Keratinocyte (primary cell): ENCODE measurements at regions not wholly inside any gene's neighbourhood (a gene's known extent, or its start where the extent isn't known, plus 50 kb on each side); places are given as distances from the start of the nearest gene placed in this dataset.
"Not testable (repeated sequence)": the region's sequence is repeated elsewhere in the genome, so short reads cannot be mapped to it uniquely, and the experiment has no call there.

Experiments
- DNase-seq: peaks from one replicate; pipeline ENCODE4 v3.0.0-alpha.2; 2011; ENCODE audit warnings: low read depth, missing footprints, low spot score
- FAIRE-seq: peaks from 2 replicates; lab custom pipeline; 2011; peaks lifted over from hg19 to GRCh38; lab: Jason Lieb, UNC
- H2AFZ ChIP-seq: 2 replicates; pipeline ENCODE4 v1.6.0; 2012; ENCODE audit warnings: low read length, control low read depth, inconsistent platforms; ENCODE audit not compliant: control insufficient read depth
- H3K27ac ChIP-seq: 2 replicates; pipeline ENCODE4 v1.5.1; 2011; ENCODE audit warnings: low read length; ENCODE audit not compliant: control insufficient read depth, insufficient read depth
- H3K27me3 ChIP-seq: 3 replicates; pipeline ENCODE4 v1.6.0; 2011; ENCODE audit warnings: low read length; ENCODE audit not compliant: control insufficient read depth, insufficient read depth; ENCODE audit errors: extremely low read depth
- H3K36me3 ChIP-seq, 2 experiments: 2 replicates in 1 of 2; 3 replicates in 1 of 2; pipeline ENCODE4 v1.5.1; 2011; ENCODE audit warnings: low read length in 2 of 2, mild to moderate bottlenecking in 1 of 2; ENCODE audit not compliant: control insufficient read depth in 2 of 2, insufficient read depth in 2 of 2; ENCODE audit errors: extremely low read depth in 1 of 2
- H3K4me1 ChIP-seq: 3 replicates; pipeline ENCODE4 v1.5.1; 2011; ENCODE audit warnings: low read length; ENCODE audit not compliant: control insufficient read depth, insufficient read depth; ENCODE audit errors: extremely low read depth
- H3K4me2 ChIP-seq: 3 replicates; pipeline ENCODE4 v1.6.0; 2011; ENCODE audit warnings: low read depth, low read length; ENCODE audit not compliant: control insufficient read depth, insufficient read depth; ENCODE audit errors: extremely low read depth
- H3K4me3 ChIP-seq, 3 experiments: fragments of 200-600 bp in 1 of 3; sonication (generic) in 1 of 3; 2 replicates in 2 of 3; 3 replicates in 1 of 3; pipeline ENCODE4 v1.5.1; 2011 to 2016; ENCODE audit warnings: low read length in 3 of 3, mild to moderate bottlenecking in 3 of 3, control low read depth in 2 of 3, inconsistent platforms in 1 of 3, low read depth in 1 of 3, mixed read lengths in 1 of 3, mixed run types in 1 of 3, moderate library complexity in 1 of 3; ENCODE audit not compliant: control insufficient read depth in 2 of 3, insufficient read depth in 2 of 3; ENCODE audit errors: extremely low read depth in 1 of 3
- H3K79me2 ChIP-seq: 2 replicates; pipeline ENCODE4 v1.6.0; 2012; ENCODE audit warnings: low read length; ENCODE audit not compliant: control insufficient read depth, insufficient read depth
- H3K9ac ChIP-seq: 3 replicates; pipeline ENCODE4 v1.6.0; 2011; ENCODE audit warnings: low read length; ENCODE audit not compliant: control insufficient read depth, insufficient read depth; ENCODE audit errors: extremely low read depth
- H3K9me1 ChIP-seq: 3 replicates; pipeline ENCODE4 v1.6.0; 2011; ENCODE audit warnings: low read length; ENCODE audit not compliant: control insufficient read depth, insufficient read depth; ENCODE audit errors: extremely low read depth
- H3K9me3 ChIP-seq: 2 replicates; pipeline ENCODE4 v1.5.1; 2012; ENCODE audit warnings: low read depth, low read length; ENCODE audit not compliant: control insufficient read depth
- H4K20me1 ChIP-seq: 3 replicates; pipeline ENCODE4 v1.6.0; 2011; ENCODE audit warnings: low read length; ENCODE audit not compliant: control insufficient read depth, insufficient read depth; ENCODE audit errors: extremely low read depth
- EZH2 ChIP-seq: IDR thresholded peaks from one replicate; pipeline ENCODE4 v1.6.1; 2012; ENCODE audit warnings: inconsistent platforms, mild to moderate bottlenecking, low read length, moderate library complexity
- dilution Hi-C: fragments of 300-500 bp; cut with MboI; formaldehyde crosslinking; loops from one replicate; pipeline ENCODE4 v1.7.0; 2020; ENCODE audit warnings: low sequenced_read_pairs; ENCODE audit not compliant: extremely low pct_ligation_motif_present
- TF ChIP-seq, protein P1 (sequence below), 3 experiments: IDR thresholded peaks in 1 of 3; conservative IDR thresholded peaks in 1 of 3; optimal IDR thresholded peaks in 1 of 3; 2 replicates in 2 of 3; 3 replicates in 1 of 3; pipeline versions ENCODE3 to v1.5.1; 2011; ENCODE audit warnings: low read length in 3 of 3, mild to moderate bottlenecking in 3 of 3, moderate library complexity in 2 of 3, control low read depth in 1 of 3, inconsistent platforms in 1 of 3; ENCODE audit not compliant: insufficient read depth in 2 of 3; ENCODE audit errors: extremely low read depth in 1 of 3

GRCh38 chr1:95167503-95167902, 50.3 kb downstream of the TLCD4 start:
- not testable (repeated sequence) for FAIRE-seq

GRCh38 chr1:95168028-95168427, 50.9 kb downstream of the TLCD4 start:
- Histone ChIP-seq H3K9me3 (peaks cover 2% of the 10 kb centered on the region), H3K9ac (no peak overlapping the region), H2AFZ (no peak overlapping the region), H3K4me2 (no peak overlapping the region), H3K36me3 (no peaks in the 10 kb centered on the region), H3K27me3 (no peaks in the 10 kb centered on the region), H3K27ac (no peak overlapping the region), H3K4me3 (no peak overlapping the region), H3K4me1 (peaks cover 9% of the 10 kb centered on the region), H3K79me2 (no peaks in the 10 kb centered on the region), H4K20me1 (no peaks in the 10 kb centered on the region), H3K9me1 (no peaks in the 10 kb centered on the region)
- DNase-seq, result no peak
- FAIRE-seq, result peak; percentile 43
- dilution Hi-C loops, result no loop called here
- TF ChIP-seq, protein P1, sequence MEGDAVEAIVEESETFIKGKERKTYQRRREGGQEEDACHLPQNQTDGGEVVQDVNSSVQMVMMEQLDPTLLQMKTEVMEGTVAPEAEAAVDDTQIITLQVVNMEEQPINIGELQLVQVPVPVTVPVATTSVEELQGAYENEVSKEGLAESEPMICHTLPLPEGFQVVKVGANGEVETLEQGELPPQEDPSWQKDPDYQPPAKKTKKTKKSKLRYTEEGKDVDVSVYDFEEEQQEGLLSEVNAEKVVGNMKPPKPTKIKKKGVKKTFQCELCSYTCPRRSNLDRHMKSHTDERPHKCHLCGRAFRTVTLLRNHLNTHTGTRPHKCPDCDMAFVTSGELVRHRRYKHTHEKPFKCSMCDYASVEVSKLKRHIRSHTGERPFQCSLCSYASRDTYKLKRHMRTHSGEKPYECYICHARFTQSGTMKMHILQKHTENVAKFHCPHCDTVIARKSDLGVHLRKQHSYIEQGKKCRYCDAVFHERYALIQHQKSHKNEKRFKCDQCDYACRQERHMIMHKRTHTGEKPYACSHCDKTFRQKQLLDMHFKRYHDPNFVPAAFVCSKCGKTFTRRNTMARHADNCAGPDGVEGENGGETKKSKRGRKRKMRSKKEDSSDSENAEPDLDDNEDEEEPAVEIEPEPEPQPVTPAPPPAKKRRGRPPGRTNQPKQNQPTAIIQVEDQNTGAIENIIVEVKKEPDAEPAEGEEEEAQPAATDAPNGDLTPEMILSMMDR (optimal IDR thresholded peaks at IDR 0.05 in 1 of 3, IDR thresholded peaks at IDR 0.05 in 1 of 3, conservative IDR thresholded peaks at IDR 0.05 in 1 of 3; ENCODE audit: extremely low read depth in 1 of 3, insufficient read depth in 2 of 3, low read length in 3 of 3), result no peak
- no peak for TF ChIP-seq EZH2

More at GRCh38 chr1:95167503-95167902, 50.3 kb downstream of the TLCD4 start:
- H3K9ac ChIP-seq, H3K4me1 ChIP-seq, H3K27me3 ChIP-seq, H3K4me2 ChIP-seq, H3K4me3 ChIP-seq, dilution Hi-C loops, H2AFZ ChIP-seq, H3K36me3 ChIP-seq, H4K20me1 ChIP-seq, H3K9me3 ChIP-seq, H3K27ac ChIP-seq, H3K79me2 ChIP-seq, H3K9me1 ChIP-seq: not testable (repeated sequence)
- DNase-seq, result peak; percentile 7

DNA sequence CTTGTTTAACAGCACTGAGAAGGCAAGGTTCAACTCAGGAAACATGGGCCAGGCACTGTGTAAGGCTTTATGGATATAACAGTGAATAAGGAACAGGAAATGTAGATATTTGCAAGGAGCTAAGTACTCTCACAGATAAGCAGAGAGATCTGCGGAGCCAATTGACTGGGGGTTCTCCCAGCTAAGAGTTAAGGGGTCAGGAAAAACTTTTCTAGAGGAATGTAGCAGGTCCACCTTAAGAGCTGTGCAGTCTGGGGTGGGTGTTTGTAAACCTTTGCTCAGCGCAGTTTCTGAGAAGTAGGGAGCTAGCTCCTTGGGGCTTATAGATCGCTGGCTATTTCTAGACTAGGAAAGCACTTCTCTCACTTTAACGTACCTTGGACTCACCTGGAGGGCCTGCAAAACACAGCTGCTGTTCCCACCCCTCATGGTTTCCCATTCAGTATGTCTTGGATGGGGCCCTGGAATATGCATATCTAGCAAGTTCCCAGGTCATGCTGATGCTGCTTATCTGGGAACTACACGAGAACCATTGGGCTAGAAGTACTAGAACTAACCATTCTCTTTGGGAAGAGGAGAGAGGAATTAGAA, 51.7 kb downstream of the TLCD4 start:
- Histone ChIP-seq H3K4me3 (no peak overlapping the region), H4K20me1 (no peaks in the 10 kb centered on the region), H3K27ac (peak overlapping the region; percentile 62), H3K9me3 (peaks cover 2% of the 10 kb centered on the region), H3K9me1 (no peaks in the 10 kb centered on the region), H3K9ac (no peak overlapping the region), H3K27me3 (no peaks in the 10 kb centered on the region), H3K4me2 (peak overlapping the region; percentile 38), H2AFZ (no peak overlapping the region), H3K4me1 (peaks cover 9% of the 10 kb centered on the region), H3K36me3 (no peaks in the 10 kb centered on the region), H3K79me2 (no peaks in the 10 kb centered on the region)
- FAIRE-seq (peak; percentile 13), DNase-seq (no peak)
- dilution Hi-C loops, result no loop called here
- TF ChIP-seq, protein P1 (optimal IDR thresholded peaks at IDR 0.05 in 1 of 3, IDR thresholded peaks at IDR 0.05 in 1 of 3, conservative IDR thresholded peaks at IDR 0.05 in 1 of 3; ENCODE audit: extremely low read depth in 1 of 3, insufficient read depth in 2 of 3, low read length in 3 of 3), result no peak
- TF ChIP-seq EZH2, result no peak
